K562 (cell line): ENCODE measurements at regions not wholly inside any gene's neighbourhood (a gene's known extent, or its start where the extent isn't known, plus 50 kb on each side); places are given as distances from the start of the nearest gene placed in this dataset.

Experiments
- ATAC-seq: fragments of 200-7000 bp; cut with Tn5 transposase; 3 replicates; pipeline ENCODE4 v1.9.1; 2020; ENCODE audit warnings: moderate library complexity
- BruUV-seq: library from RNA; stranded (reverse); fragments of 400-500 nt; replicated peaks from 2 replicates; lab custom pipeline; 2021; lab: Mats Ljungman, UMichigan
- CTCF ChIA-PET: fragments of 300-600 bp; formaldehyde crosslinking; extraction: SDS; loops from one replicate; lab custom pipeline; 2021; ENCODE audit warnings: low intra/inter-chr PET ratio; lab: Yijun Ruan, JAX
- POLR2A ChIA-PET: fragments of 300-600, 350-650 bp; sonication (Branson Sonifier 250); formaldehyde crosslinking; extraction: SDS; loops from one replicate; lab custom pipeline; 2021; ENCODE audit warnings: antibody characterized with exemption, inconsistent platforms; lab: Yijun Ruan, JAX
- DNase-seq, 4 experiments: peaks; one replicate each; pipeline versions ENCODE4 v3.0.0 to v3.0.0-alpha.2; 2011 to 2018; ENCODE audit warnings: low spot score in 3 of 4, mixed read lengths in 3 of 4; ENCODE audit errors: extremely low read depth in 1 of 4
- FAIRE-seq: peaks from 2 replicates; lab custom pipeline; 2011; peaks lifted over from hg19 to GRCh38; lab: Jason Lieb, UNC
- H2AFZ ChIP-seq: 2 replicates; pipeline ENCODE4 v1.6.0; 2011; ENCODE audit warnings: low read depth, low read length, control low read depth, inconsistent platforms
- H3K27ac ChIP-seq: fragments of 200-600 bp; 3 replicates; pipeline ENCODE4 v1.8.0; 2011; ENCODE audit warnings: low read depth, mild to moderate bottlenecking, control low read depth, inconsistent platforms, low read length, moderate library complexity, mixed read lengths; ENCODE audit errors: extremely low read depth
- H3K27me3 ChIP-seq, 2 experiments: fragments of 300-600 bp in 1 of 2; 2 replicates in 1 of 2; 3 replicates in 1 of 2; pipeline versions ENCODE4 v1.6.0 to v1.8.0; 2011; ENCODE audit warnings: inconsistent platforms in 2 of 2, low read length in 2 of 2, mild to moderate bottlenecking in 1 of 2, mixed read lengths in 1 of 2, moderate library complexity in 1 of 2; ENCODE audit not compliant: control insufficient read depth in 2 of 2, insufficient read depth in 2 of 2
- H3K36me3 ChIP-seq: fragments of 300-600 bp; 3 replicates; pipeline ENCODE4 v1.8.0; 2011; ENCODE audit warnings: mild to moderate bottlenecking, low read length, inconsistent platforms; ENCODE audit not compliant: control insufficient read depth, insufficient read depth
- H3K4me1 ChIP-seq, 2 experiments: fragments of 200-600 bp in 1 of 2; replicated peaks in 1 of 2; 2 replicates in 1 of 2; 3 replicates in 1 of 2; pipeline versions ENCODE4 v1.5.1 to v1.8.0; 2011; ENCODE audit warnings: inconsistent platforms in 2 of 2, low read length in 2 of 2, mild to moderate bottlenecking in 1 of 2, mixed read lengths in 1 of 2, moderate library complexity in 1 of 2; ENCODE audit not compliant: control insufficient read depth in 2 of 2, insufficient read depth in 2 of 2
- H3K4me2 ChIP-seq: 2 replicates; pipeline ENCODE4 v1.6.1; 2011; ENCODE audit warnings: low read length, control low read depth, inconsistent platforms, mixed read lengths; ENCODE audit not compliant: insufficient read depth
- H3K4me3 ChIP-seq: fragments of 200-600 bp; sonication (generic), shearing (Covaris generic); 2 replicates; pipeline ENCODE4 v1.5.1; 2016; ENCODE audit warnings: control low read depth, inconsistent platforms
- H3K79me2 ChIP-seq: fragments of 200-600 bp; 3 replicates; pipeline ENCODE4 v1.8.0; 2011; ENCODE audit warnings: low read length, inconsistent platforms; ENCODE audit not compliant: control insufficient read depth, insufficient read depth
- H3K9ac ChIP-seq, 2 experiments: 2 replicates each; pipeline versions ENCODE4 v1.6.0 to v1.6.1; 2011; ENCODE audit warnings: low read depth in 2 of 2, low read length in 2 of 2, control low read depth in 1 of 2, inconsistent platforms in 1 of 2, mild to moderate bottlenecking in 1 of 2, mixed read lengths in 1 of 2; ENCODE audit not compliant: insufficient read depth in 1 of 2
- H3K9me1 ChIP-seq: one replicate; pipeline ENCODE4 v1.6.0; 2011; ENCODE audit warnings: inconsistent platforms, mild to moderate bottlenecking, low read length, moderate library complexity; ENCODE audit not compliant: control insufficient read depth, insufficient read depth
- H3K9me3 ChIP-seq: replicated peaks from 2 replicates; pipeline ENCODE4 v1.5.1; 2011; ENCODE audit warnings: low read depth, low read length, inconsistent platforms; ENCODE audit not compliant: control insufficient read depth, insufficient read depth
- H4K20me1 ChIP-seq: replicated peaks from 2 replicates; pipeline ENCODE4 v1.6.1; 2011; ENCODE audit warnings: low read length, inconsistent platforms, mixed read lengths; ENCODE audit not compliant: control insufficient read depth, insufficient read depth
- CXXC5 ChIP-seq: fragments of 250-450 bp; sonication (Bioruptor Pico); IDR thresholded peaks from 2 replicates; pipeline ENCODE4 v1.8.0; 2022; ENCODE audit warnings: inconsistent platforms, mild to moderate bottlenecking, moderate library complexity
- GATAD2A ChIP-seq: fragments of 450-650 bp; IDR thresholded peaks from 2 replicates; pipeline ENCODE4 v1.6.1; 2017
- HINFP ChIP-seq: fragments of 450-650 bp; conservative IDR thresholded peaks from 2 replicates; pipeline ENCODE4 v1.6.1; 2016; ENCODE audit warnings: missing genetic modification characterization, low read depth, mild to moderate bottlenecking, control low read depth, missing compliant biosample characterization
- HNRNPLL ChIP-seq: fragments of 200-400 bp; formaldehyde crosslinking; IDR thresholded peaks from 2 replicates; pipeline ENCODE4 v1.6.1; 2017; ENCODE audit warnings: low read length, low read depth, mild to moderate bottlenecking; ENCODE audit not compliant: poor library complexity, severe bottlenecking
- KDM2B ChIP-seq: fragments of 250-450 bp; sonication (Bioruptor Pico); IDR thresholded peaks from 2 replicates; pipeline ENCODE4 v1.8.0; 2021; ENCODE audit warnings: mild to moderate bottlenecking, moderate library complexity
- MAFG ChIP-seq: fragments of 450-650 bp; conservative IDR thresholded peaks from 2 replicates; pipeline ENCODE4 v1.6.1; 2016; ENCODE audit warnings: missing genetic modification characterization, missing compliant biosample characterization
- MYC ChIP-seq, 2 experiments: fragments of 250-450 bp in 1 of 2; sonication (Bioruptor Pico) in 1 of 2; IDR thresholded peaks; 2 replicates each; pipeline versions ENCODE4 v1.5.1 to v1.6.1; 2012 to 2021; ENCODE audit warnings: low read depth in 2 of 2, borderline replicate concordance in 1 of 2, improper control_type of control experiment in 1 of 2, low read length in 1 of 2, mild to moderate bottlenecking in 1 of 2, moderate library complexity in 1 of 2
- NCOA2 ChIP-seq, 2 experiments: fragments of 450-650 bp; IDR thresholded peaks; 2 replicates each; pipeline ENCODE4 v1.6.1; 2018; ENCODE audit warnings: mild to moderate bottlenecking in 2 of 2, moderate library complexity in 1 of 2; ENCODE audit not compliant: partially characterized antibody in 2 of 2
- NFIX ChIP-seq: fragments of 250-450 bp; sonication (Bioruptor Pico); IDR thresholded peaks from 2 replicates; pipeline ENCODE4 v1.4.0; 2020; ENCODE audit warnings: low read depth, mild to moderate bottlenecking, moderate library complexity
- PCBP2 ChIP-seq: fragments of 200-400 bp; formaldehyde crosslinking; IDR thresholded peaks from 2 replicates; pipeline ENCODE4 v1.6.1; 2018; ENCODE audit warnings: low read length, low read depth, mild to moderate bottlenecking, moderate library complexity; ENCODE audit not compliant: poor library complexity, severe bottlenecking
- ZNF143 ChIP-seq: sonication (generic); formaldehyde crosslinking; IDR thresholded peaks from 2 replicates; pipeline ENCODE4 v1.9.0; 2022; ENCODE audit warnings: mild to moderate bottlenecking, missing genetic modification reagents
- WGBS: fragments of 100-300 bp; shearing (Covaris generic); methylation state at CpG from one replicate; pipeline ENCODE4 v1.1.6; 2016; ENCODE audit warnings: low coverage, mixed read lengths; ENCODE audit not compliant: insufficient coverage; ENCODE audit errors: missing lambda C conversion rate; 5-methylcytosine and 5-hydroxymethylcytosine counted together
- in situ Hi-C: fragments of 300-500 bp; cut with MboI; formaldehyde crosslinking; loops from 4 replicates; pipeline ENCODE4 v1.15.0; 2018; ENCODE audit warnings: inconsistent platforms, mixed read lengths
- intact Hi-C: fragments of 100-400 bp; cut with micrococcal nuclease; formaldehyde crosslinking; loops from 2 replicates; pipeline ENCODE4 v1.14.2; 2022

- no peak overlapping the region for H3K27ac ChIP-seq
- H3K79me2 ChIP-seq: no peaks in the 10 kb centered on the region
- WGBS: 43% methylated on average over 2 of the region's 2 CpGs
- H3K4me1 ChIP-seq: no peaks in the 10 kb centered on the region; a peak in 1 of 5 replicates
- no peak overlapping the region for H2AFZ ChIP-seq
- FAIRE-seq (no peak), DNase-seq (no peak), ATAC-seq (no peak)
- H3K9me3 ChIP-seq: peaks cover 7% of the 10 kb centered on the region; the same call in 1 of the 2 replicates
- intact Hi-C loops: no loop called here
- ChIA-PET POLR2A (no interaction called here), CTCF (no interaction called here)
- in situ Hi-C loops: no loop called here
- H3K36me3 ChIP-seq: no peaks in the 10 kb centered on the region
- H3K27me3 ChIP-seq: no peaks in the 10 kb centered on the region
- no peak overlapping the region for H3K4me3 ChIP-seq
- TF ChIP-seq NCOA2 (IDR thresholded peaks at IDR 0.05; ENCODE audit: partially characterized antibody in 2 of 2) (no peak), KDM2B (no peak), HNRNPLL (no peak), ZNF143 (no peak), NFIX (CRISPR knock-in tag) (no peak), GATAD2A (no peak), HINFP (tag) (no peak), PCBP2 (no peak), MYC (IDR thresholded peaks at IDR 0.05; ENCODE audit: low read depth, low read length) (no peak), MYC (CRISPR knock-in tag; IDR thresholded peaks at IDR 0.05; ENCODE audit: borderline replicate concordance, low read depth) (no peak), MAFG (tag) (no peak), CXXC5 (CRISPR knock-in tag) (no peak)
- no peaks in the 10 kb centered on the region for H4K20me1 ChIP-seq
- H3K4me2 ChIP-seq: no peak overlapping the region
- BruUV-seq: no TSS peak
- no peaks in the 10 kb centered on the region for H3K9me1 ChIP-seq
- no peak overlapping the region for H3K9ac ChIP-seq
These were observed 78.7 kb upstream of the RUNX1 start for GRCh38 chr21:35127851-35128250.
